IMR-90 (cell line): ENCODE measurements at regions not wholly inside any gene's neighbourhood (a gene's known extent, or its start where the extent isn't known, plus 50 kb on each side); places are given as distances from the start of the nearest gene placed in this dataset.

Experiments
- ATAC-seq: fragments of 200-7000 bp; cut with Tn5 transposase; 2 replicates; pipeline ENCODE4 v1.9.1; 2020; ENCODE audit warnings: low read depth, mild to moderate bottlenecking, moderate library complexity
- BruUV-seq: library from RNA; stranded (reverse); fragments of 400-500 nt; replicated peaks from 2 replicates; lab custom pipeline; 2021; lab: Mats Ljungman, UMichigan
- CTCF ChIA-PET: fragments of 300-600 bp; formaldehyde crosslinking; extraction: SDS; loops from one replicate; lab custom pipeline; 2021; ENCODE audit warnings: antibody characterized with exemption; lab: Yijun Ruan, JAX
- POLR2A ChIA-PET: fragments of 300-600 bp; sonication (Branson Sonifier 250); formaldehyde crosslinking; loops from one replicate; lab custom pipeline; 2022; ENCODE audit warnings: antibody characterized with exemption; ENCODE audit not compliant: unreplicated experiment; lab: Charles Lee
- DNase-seq: peaks from one replicate; pipeline ENCODE4 v3.0.0; 2013
- H2AFZ ChIP-seq: replicated peaks from 2 replicates; pipeline ENCODE3; 2013; ENCODE audit warnings: low read length, mild to moderate bottlenecking; ENCODE audit not compliant: poor library complexity
- H2AK5ac ChIP-seq: 2 replicates; pipeline ENCODE4 v1.6.1; 2013; ENCODE audit warnings: low read depth, low read length, inconsistent platforms
- H2AK9ac ChIP-seq: replicated peaks from 2 replicates; pipeline ENCODE3; 2013; ENCODE audit warnings: mild to moderate bottlenecking, low read depth, low read length, moderate library complexity; ENCODE audit not compliant: poor library complexity
- H2BK120ac ChIP-seq: 2 replicates; pipeline ENCODE4 v1.6.1; 2013; ENCODE audit warnings: low read depth, low read length, inconsistent platforms
- H2BK15ac ChIP-seq: 3 replicates; pipeline ENCODE4 v1.6.1; 2013; ENCODE audit warnings: low read depth, low read length, inconsistent platforms
- H2BK20ac ChIP-seq: 2 replicates; pipeline ENCODE4 v1.6.1; 2013; ENCODE audit warnings: low read depth, mild to moderate bottlenecking, inconsistent platforms, low read length, moderate library complexity
- H2BK5ac ChIP-seq: 2 replicates; pipeline ENCODE4 v1.6.1; 2013; ENCODE audit warnings: mild to moderate bottlenecking, low read depth, low read length, inconsistent platforms; ENCODE audit not compliant: poor library complexity, severe bottlenecking
- H3K14ac ChIP-seq: replicated peaks from 2 replicates; pipeline ENCODE4 v1.6.1; 2013; ENCODE audit warnings: low read depth, low read length, inconsistent platforms
- H3K18ac ChIP-seq: 2 replicates; pipeline ENCODE4 v1.6.1; 2013; ENCODE audit warnings: low read depth, low read length, control low read depth
- H3K23ac ChIP-seq: 2 replicates; pipeline ENCODE4 v1.6.1; 2013; ENCODE audit warnings: low read depth, low read length, inconsistent platforms
- H3K27ac ChIP-seq: 2 replicates; pipeline ENCODE4 v1.5.1; 2013; ENCODE audit warnings: mild to moderate bottlenecking, control low read depth, low read length; ENCODE audit not compliant: insufficient read depth
- H3K27me3 ChIP-seq: 2 replicates; pipeline ENCODE4 v1.6.1; 2013; ENCODE audit warnings: low read length; ENCODE audit not compliant: control insufficient read depth, insufficient read depth
- H3K36me3 ChIP-seq: 2 replicates; pipeline ENCODE4 v1.6.1; 2013; ENCODE audit warnings: low read length, mixed read lengths; ENCODE audit not compliant: control insufficient read depth, insufficient read depth
- H3K4ac ChIP-seq: 2 replicates; pipeline ENCODE4 v1.6.1; 2013; ENCODE audit warnings: low read depth, low read length, inconsistent platforms
- H3K4me1 ChIP-seq: 2 replicates; pipeline ENCODE4 v1.6.1; 2013; ENCODE audit warnings: low read length, mixed read lengths; ENCODE audit not compliant: control insufficient read depth, insufficient read depth
- H3K4me2 ChIP-seq: 2 replicates; pipeline ENCODE4 v1.6.1; 2013; ENCODE audit warnings: low read depth, mild to moderate bottlenecking, control low read depth, low read length, moderate library complexity
- H3K4me3 ChIP-seq: 2 replicates; pipeline ENCODE4 v1.5.1; 2013; ENCODE audit warnings: low read depth, mild to moderate bottlenecking, control low read depth, low read length, moderate library complexity; ENCODE audit not compliant: insufficient read depth
- H3K56ac ChIP-seq: 2 replicates; pipeline ENCODE4 v1.6.1; 2013; ENCODE audit warnings: low read length, inconsistent platforms; ENCODE audit not compliant: insufficient read depth; ENCODE audit errors: extremely low read depth
- H3K79me1 ChIP-seq, 2 experiments: 2 replicates each; pipeline ENCODE4 v1.6.1; 2013; ENCODE audit warnings: low read length in 2 of 2, inconsistent platforms in 1 of 2, low read depth in 1 of 2
- H3K9ac ChIP-seq: 2 replicates; pipeline ENCODE4 v1.6.1; 2013; ENCODE audit warnings: low read depth, low read length, control low read depth
- H3K9me1 ChIP-seq: 2 replicates; pipeline ENCODE4 v1.6.1; 2013; ENCODE audit warnings: low read length, inconsistent platforms; ENCODE audit not compliant: insufficient read depth
- H3K9me3 ChIP-seq: 2 replicates; pipeline ENCODE4 v1.6.1; 2013; ENCODE audit warnings: low read length; ENCODE audit not compliant: control insufficient read depth, insufficient read depth
- H4K20me1 ChIP-seq: 2 replicates; pipeline ENCODE4 v1.6.1; 2013; ENCODE audit warnings: low read length, inconsistent platforms; ENCODE audit not compliant: insufficient read depth
- H4K5ac ChIP-seq: 2 replicates; pipeline ENCODE4 v1.6.1; 2013; ENCODE audit warnings: mild to moderate bottlenecking, low read depth, low read length, control low read depth
- H4K8ac ChIP-seq, 2 experiments: 2 replicates each; pipeline ENCODE4 v1.6.1; 2013; ENCODE audit warnings: low read depth in 2 of 2, low read length in 2 of 2, control low read depth in 1 of 2, inconsistent platforms in 1 of 2
- H4K91ac ChIP-seq: 2 replicates; pipeline ENCODE4 v1.6.1; 2013; ENCODE audit warnings: low read depth, low read length, inconsistent platforms; ENCODE audit not compliant: insufficient read depth
- BHLHE40 ChIP-seq: fragments of 150-350 bp; IDR thresholded peaks from 2 replicates; pipeline ENCODE4 v1.6.1; 2016; ENCODE audit warnings: mild to moderate bottlenecking, low read depth, low read length
- CEBPB ChIP-seq: IDR thresholded peaks from 2 replicates; pipeline ENCODE4 v1.6.1; 2012; ENCODE audit warnings: low read depth, low read length, improper control_type of control experiment
- CHD1 ChIP-seq: IDR thresholded peaks from 2 replicates; pipeline ENCODE4 v1.6.1; 2012; ENCODE audit warnings: low read depth, low read length, improper control_type of control experiment
- CTCF ChIP-seq: conservative IDR thresholded peaks from 2 replicates; pipeline ENCODE4 v1.5.1; 2012; ENCODE audit warnings: mild to moderate bottlenecking, low read depth, low read length, improper control_type of control experiment
- ELK1 ChIP-seq: fragments of 150-350 bp; IDR thresholded peaks from 2 replicates; pipeline ENCODE4 v1.6.1; 2016; ENCODE audit warnings: low read depth, mild to moderate bottlenecking, low read length, moderate library complexity, borderline replicate concordance
- FOS ChIP-seq: fragments of 150-350 bp; IDR thresholded peaks from 2 replicates; pipeline ENCODE4 v1.6.1; 2016; ENCODE audit warnings: low read depth, low read length
- MAFK ChIP-seq: IDR thresholded peaks from 2 replicates; pipeline ENCODE4 v1.6.1; 2012; ENCODE audit warnings: low read depth, low read length, improper control_type of control experiment
- MAZ ChIP-seq: IDR thresholded peaks from 2 replicates; pipeline ENCODE4 v1.6.1; 2012; ENCODE audit warnings: low read depth, mild to moderate bottlenecking, low read length, improper control_type of control experiment, moderate library complexity, borderline replicate concordance
- MXI1 ChIP-seq: IDR thresholded peaks from 2 replicates; pipeline ENCODE4 v1.6.1; 2012; ENCODE audit warnings: low read depth, mild to moderate bottlenecking, low read length, moderate library complexity, borderline replicate concordance
- NFE2L2 ChIP-seq: fragments of 150-350 bp; IDR thresholded peaks from 2 replicates; pipeline ENCODE4 v1.6.1; 2016; ENCODE audit warnings: low read depth, mild to moderate bottlenecking, low read length
- POLR2A ChIP-seq: IDR thresholded peaks from 2 replicates; pipeline ENCODE4 v1.6.1; 2012; ENCODE audit warnings: mild to moderate bottlenecking, low read depth, low read length
- RAD21 ChIP-seq: IDR thresholded peaks from 2 replicates; pipeline ENCODE4 v1.6.1; 2012; ENCODE audit warnings: low read length, improper control_type of control experiment
- RCOR1 ChIP-seq: IDR thresholded peaks from 2 replicates; pipeline ENCODE4 v1.6.1; 2012; ENCODE audit warnings: mild to moderate bottlenecking, low read length, improper control_type of control experiment; ENCODE audit not compliant: insufficient replicate concordance
- RFX5 ChIP-seq: IDR thresholded peaks from 2 replicates; pipeline ENCODE4 v1.8.0; 2012; ENCODE audit warnings: low read depth, mild to moderate bottlenecking, low read length, moderate library complexity
- SMC3 ChIP-seq: fragments of 150-350 bp; IDR thresholded peaks from 2 replicates; pipeline ENCODE4 v1.6.1; 2016; ENCODE audit warnings: low read depth, mild to moderate bottlenecking, antibody characterized with exemption, low read length, moderate library complexity
- WGBS, 2 experiments: methylation state at CpG; one replicate each; pipeline versions ENCODE4 v1.1.5 to v1.1.7; 2013; ENCODE audit warnings: missing lambda C conversion rate in 2 of 2; ENCODE audit not compliant: insufficient read length in 1 of 2; ENCODE audit errors: extremely low coverage in 2 of 2; 5-methylcytosine and 5-hydroxymethylcytosine counted together
- dilution Hi-C: fragments of 300-500 bp; cut with HindIII; formaldehyde crosslinking; loops from one replicate; pipeline ENCODE4 v1.14.3; 2018; ENCODE audit warnings: low sequenced_read_pairs; ENCODE audit not compliant: unreplicated experiment
- in situ Hi-C: fragments of 300-500 bp; cut with MboI; formaldehyde crosslinking; loops from 3 replicates; pipeline ENCODE4 v1.14.3; 2019; ENCODE audit warnings: low sequenced_read_pairs, inconsistent platforms, mixed read lengths
- intact Hi-C: fragments of 100-400 bp; cut with micrococcal nuclease; formaldehyde crosslinking; loops from 2 replicates; pipeline ENCODE4 v1.10.0; 2022

GRCh38 chr5:152882621-152883020 lies 477.5 kb upstream of the NMUR2 start:
- Histone ChIP-seq H2BK120ac (no peak overlapping the region), H3K18ac (no peak overlapping the region), H2BK20ac (no peak overlapping the region), H2AK9ac (no peak overlapping the region), H3K4me3 (no peak overlapping the region), H4K8ac (no peak overlapping the region), H4K20me1 (no peaks in the 10 kb centered on the region), H2AFZ (no peak overlapping the region), H3K79me1 (no peaks in the 10 kb centered on the region), H3K9ac (no peak overlapping the region), H3K9me3 (no peaks in the 10 kb centered on the region; the same call in none of the 2 replicates), H3K36me3 (no peaks in the 10 kb centered on the region), H2BK15ac (no peak overlapping the region), H2BK5ac (no peak overlapping the region), H3K23ac (no peak overlapping the region), H2AK5ac (no peak overlapping the region), H4K5ac (no peak overlapping the region), H3K9me1 (no peaks in the 10 kb centered on the region), H3K14ac (no peak overlapping the region), H3K56ac (no peak overlapping the region), H3K27ac (no peak overlapping the region), H3K4ac (no peak overlapping the region), H3K4me2 (no peak overlapping the region), H3K27me3 (no peaks in the 10 kb centered on the region), H4K91ac (no peak overlapping the region), H3K4me1 (no peaks in the 10 kb centered on the region)
- in situ Hi-C loops (no loop called here), dilution Hi-C loops (no loop called here), intact Hi-C loops (no loop called here)
- BruUV-seq: no TSS peak
- no CpG with 5 or more reads among the region's 2 CpGs for whole genome bisulfite sequencing, 2 experiments
- POLR2A ChIA-PET: no interaction called here
- no peak for ATAC-seq
- TF ChIP-seq MAFK (no peak), MXI1 (no peak), ELK1 (no peak), CEBPB (no peak), FOS (no peak), BHLHE40 (no peak), CHD1 (no peak), RFX5 (no peak), MAZ (no peak), RCOR1 (no peak), CTCF (no peak), POLR2A (no peak), SMC3 (no peak), RAD21 (no peak), NFE2L2 (no peak)
- CTCF ChIA-PET: no interaction called here
- DNase-seq: no peak
